GM20431 (cell line): ENCODE measurements at regions not wholly inside any gene's neighbourhood (a gene's known extent, or its start where the extent isn't known, plus 50 kb on each side); places are given as distances from the start of the nearest gene placed in this dataset.
"Not testable (repeated sequence)": the region's sequence is repeated elsewhere in the genome, so short reads cannot be mapped to it uniquely, and the experiment has no call there.

Experiments used
- in situ Hi-C: fragments of 300-500 bp; cut with MseI, MboI; formaldehyde crosslinking; loops from one replicate; pipeline ENCODE4 v1.15.0; 2020; ENCODE audit warnings: low sequenced_read_pairs; ENCODE audit not compliant: unreplicated experiment

DNA sequence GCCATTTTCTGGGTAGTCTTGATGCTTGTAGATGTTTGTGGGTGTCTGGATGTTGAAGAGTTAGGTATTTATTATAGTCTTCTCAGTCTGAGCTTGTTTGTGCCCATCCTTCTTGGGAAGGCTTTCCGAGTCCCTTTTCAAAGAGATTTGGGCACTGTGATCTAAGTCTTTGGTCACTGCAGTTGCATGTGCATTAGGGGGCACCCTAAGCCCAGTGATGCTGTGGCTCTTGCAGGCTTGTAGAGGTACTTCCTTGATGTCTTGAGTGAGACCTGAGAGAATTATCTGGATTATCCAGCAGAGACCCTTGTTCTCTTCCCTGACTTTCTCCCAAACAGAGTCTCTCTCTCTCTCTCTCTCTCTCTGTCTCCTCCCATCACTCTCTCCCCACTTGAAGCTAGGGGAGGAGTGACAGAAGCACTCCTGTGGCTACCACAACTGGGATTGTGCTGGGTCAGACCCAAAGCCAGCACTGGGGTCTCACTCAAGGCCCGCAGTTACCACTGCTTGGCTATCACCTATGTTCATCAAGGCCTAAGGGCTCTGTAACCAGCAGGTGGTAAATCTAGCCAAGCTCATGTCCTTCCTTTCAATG is 68.5 kb downstream of the TMCO5A start:
- in situ Hi-C loops: loop anchor here (10.0 kb wide), 1 partner anchor 352 kb away; no protein-coding TSS in a partner anchor

DNA sequence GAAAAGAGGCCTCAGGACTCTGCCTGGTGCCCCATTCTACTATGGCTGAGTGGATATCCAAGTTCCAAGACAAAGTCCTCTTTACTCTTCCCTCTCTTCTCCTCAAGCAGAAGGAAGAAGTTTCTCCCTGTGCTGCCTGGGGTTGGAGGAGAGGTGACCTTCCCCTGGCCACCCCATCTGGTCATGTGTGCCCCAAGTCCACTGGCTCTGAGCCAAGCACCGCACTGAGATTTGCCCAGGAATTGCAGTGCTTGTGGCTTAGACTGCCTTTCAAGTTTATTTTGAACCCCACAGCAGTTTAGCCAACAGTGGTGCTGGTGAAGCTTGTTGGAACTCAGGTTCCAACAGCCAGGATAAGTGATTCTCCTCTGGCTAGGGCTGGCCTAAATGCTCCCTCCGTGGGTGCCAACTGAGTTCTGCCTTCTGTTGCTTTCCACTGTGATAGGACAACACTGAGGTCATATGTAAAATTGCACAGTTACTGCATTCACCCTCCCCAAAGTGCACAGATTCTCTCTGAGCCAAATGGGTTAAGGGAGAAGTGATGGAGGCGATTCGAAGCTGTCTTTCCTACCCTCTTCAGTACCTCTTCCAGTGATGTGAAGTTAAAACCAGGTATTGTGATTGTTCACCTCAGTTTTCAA is 69.9 kb downstream of the TMCO5A start:
- in situ Hi-C loops: loop anchor here (10.0 kb wide), 1 partner anchor 350 kb away; no protein-coding TSS in a partner anchor

DNA sequence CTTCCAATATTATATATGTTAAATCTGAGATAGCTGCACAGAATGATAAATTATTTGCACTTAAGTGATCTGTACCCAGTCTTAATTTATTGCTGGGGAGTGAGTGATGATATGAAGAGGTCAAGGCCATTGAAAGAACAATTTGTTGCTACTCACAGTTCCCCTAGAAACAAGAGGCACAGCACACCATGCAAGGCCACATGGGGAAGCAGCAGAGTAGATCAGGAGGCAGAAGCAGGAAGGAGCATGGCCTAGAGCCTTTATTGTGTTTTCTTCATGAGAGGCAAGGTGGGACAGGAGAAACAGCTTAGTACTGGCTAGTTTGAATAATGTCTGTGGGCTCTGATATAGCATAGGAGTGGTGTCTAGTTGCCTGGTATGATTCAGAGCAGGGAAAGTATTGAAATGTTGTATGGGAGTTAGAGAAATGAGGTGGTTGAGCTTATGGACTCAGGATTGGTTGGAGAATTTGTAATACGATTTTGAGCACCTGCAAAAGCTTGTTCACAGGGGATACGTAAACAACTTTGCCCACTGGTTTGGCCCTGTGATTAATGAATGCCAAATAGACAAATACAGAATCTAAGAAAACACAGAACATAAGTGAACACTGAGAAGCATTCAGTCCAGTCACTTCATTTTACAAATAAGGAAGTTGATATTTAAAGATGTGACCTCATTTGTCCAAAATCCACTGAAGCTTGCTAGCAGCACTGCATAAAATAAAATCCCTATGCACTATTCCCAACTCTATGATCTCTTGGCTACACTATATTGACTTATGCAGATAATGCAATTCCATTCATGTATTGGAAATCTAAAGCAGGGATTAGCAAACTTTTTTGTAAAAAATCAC is 71.7 kb downstream of the TMCO5A start:
- in situ Hi-C loops: loop anchor here (10.0 kb wide), 1 partner anchor 349 kb away; no protein-coding TSS in a partner anchor

DNA sequence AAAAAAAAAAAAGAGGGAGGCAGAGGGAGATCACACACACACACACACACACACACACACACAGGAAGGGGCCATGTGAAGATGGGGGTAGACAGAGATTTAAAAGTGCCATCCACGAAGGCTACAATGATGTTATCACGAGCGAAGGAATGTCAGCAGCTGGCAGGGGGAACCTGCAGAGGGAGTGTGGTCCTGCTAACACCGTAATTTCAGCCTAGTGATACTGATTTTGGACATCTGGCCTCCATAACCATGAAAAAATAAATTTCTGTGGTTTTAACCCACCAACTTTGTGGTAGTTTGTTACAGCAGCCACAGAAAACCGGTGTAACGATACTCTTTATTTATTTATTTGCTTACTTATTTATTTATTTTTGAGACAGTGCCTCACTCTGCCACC is 76.0 kb downstream of the TMCO5A start:
- in situ Hi-C loops: no loop called here

DNA sequence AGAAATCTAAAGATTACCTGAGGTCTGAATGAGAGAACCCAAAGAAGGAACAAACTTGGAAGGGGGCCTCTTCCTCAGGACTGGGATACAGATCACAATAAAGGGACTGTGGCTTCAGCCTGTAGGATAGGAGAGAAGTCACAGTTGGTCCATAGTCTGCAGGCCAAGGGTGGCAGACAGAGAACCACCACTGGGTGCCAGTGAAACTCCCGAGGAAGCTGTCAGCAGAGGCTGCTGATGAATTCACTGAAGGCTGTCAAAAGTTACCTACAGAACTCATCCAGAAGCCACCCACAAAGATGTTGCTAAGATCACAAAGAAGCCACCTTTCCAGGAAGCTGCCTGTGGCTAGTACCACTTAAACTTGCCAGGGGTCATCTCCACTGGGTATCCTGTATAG is 78.5 kb downstream of the TMCO5A start:
- in situ Hi-C loops: no loop called here

DNA sequence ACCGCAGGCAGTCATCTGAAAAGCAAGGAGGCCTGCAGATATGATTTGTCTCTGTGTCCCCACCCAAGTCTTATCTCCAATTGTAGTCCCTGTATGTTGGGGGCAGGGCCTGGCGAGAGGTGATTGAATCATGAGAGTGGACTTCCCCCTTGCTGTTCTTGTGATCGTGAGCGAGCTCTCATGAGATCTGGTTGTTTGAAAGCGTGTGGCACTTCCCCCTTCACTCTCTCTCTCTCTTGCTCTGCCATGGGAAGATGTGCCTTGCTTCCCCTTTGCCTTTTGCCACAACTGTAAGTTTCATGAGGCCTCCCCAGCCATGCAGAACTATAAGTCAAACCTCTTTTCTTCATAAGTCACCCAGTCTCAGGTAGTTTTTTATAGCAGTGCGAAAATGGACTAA is 83.3 kb downstream of the TMCO5A start:
- in situ Hi-C loops: no loop called here

DNA sequence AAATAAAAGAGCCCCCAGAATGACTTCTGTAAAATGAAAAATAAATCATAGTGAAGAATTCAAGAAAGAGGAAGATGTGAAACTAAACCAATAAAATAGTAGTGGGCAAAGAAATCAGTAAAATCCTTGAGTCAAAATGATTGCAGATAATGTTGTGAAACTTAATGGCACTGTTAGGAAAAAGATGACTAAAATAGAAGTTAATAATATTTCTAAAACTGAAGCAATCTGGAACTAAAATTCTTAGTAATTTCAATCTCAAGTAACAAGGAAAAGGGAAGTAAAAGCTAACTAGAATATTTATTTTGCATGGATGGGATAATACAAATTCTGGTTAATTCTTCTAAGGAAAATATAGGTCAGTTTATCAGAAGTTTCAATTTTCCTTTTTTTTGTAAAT is 84.6 kb downstream of the TMCO5A start:
- in situ Hi-C loops: no loop called here

DNA sequence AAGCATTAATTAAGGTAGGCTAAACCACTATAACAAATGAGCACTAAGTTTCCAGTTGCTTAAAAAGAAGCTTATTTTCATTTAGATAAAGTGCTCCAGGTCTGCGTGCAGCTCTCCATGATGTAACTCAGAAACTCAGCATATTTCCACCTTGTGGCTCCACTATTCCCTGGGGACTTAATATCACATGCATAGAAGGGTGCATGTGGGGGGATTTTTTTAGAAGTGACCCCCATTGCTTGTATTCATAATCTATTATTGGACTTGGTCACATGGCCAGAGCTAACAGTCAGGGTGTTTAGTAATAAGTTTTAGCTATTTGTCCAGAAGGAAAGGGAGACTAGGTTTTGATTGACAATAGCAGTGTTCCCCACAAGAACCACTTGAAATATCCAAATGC is 86.8 kb downstream of the TMCO5A start:
- in situ Hi-C loops: no loop called here

DNA sequence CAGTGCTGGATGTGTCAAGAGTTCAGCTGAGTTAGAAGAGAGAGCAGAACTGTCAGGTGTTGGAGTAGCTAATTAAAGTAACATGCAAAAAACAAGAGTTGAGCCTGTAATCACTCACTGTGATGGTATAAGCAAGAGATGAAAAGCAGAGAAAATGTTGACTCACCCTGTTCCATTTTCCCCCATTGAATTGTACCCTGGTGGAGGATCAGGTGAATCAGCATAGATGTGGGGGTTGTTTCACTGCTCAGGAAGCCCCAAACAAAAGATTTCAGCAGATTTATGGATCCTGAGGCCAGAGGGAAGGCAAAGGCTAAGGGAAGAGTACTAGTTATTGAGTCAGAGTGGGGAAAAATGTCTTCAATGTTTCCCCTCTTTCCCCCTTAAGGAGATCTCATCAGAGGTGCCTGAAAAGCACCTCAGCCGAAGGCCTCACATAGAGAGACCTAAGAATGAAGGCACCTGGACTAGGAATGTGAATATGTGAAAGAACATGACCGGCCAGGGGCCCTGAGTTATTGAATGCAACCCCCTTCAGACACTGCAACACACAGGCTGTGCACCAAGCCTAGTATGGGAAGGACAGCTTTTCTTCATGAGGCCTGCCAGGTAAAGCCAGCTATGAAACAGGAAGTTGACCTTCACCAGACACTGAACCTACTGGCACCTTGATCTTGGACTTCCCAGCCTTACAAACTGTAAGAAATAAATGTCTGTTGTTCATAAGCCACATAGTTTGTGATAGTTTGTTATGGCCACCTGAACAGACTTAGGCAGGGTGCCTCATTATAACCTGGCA is 90.1 kb downstream of the TMCO5A start:
- in situ Hi-C loops: no loop called here

DNA sequence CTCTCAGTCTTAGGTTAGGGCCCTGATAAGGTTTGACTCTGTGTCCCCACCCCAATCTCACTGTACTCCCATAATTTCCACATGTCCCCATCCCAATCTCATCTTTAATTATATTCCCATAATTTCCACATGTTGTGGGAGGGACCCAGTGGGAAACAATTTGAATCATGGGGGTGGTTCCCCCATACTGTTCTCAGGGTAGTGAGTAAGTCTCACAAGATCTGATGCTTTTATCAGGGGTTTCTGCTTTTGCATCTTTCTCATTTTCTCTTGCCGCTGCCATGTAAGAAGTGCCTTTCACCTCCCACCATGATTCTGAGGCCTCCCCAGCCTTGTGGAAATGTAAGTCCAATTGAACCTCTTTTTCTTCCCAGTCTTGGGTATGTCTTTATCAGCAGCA is 91.2 kb downstream of the TMCO5A start:
- in situ Hi-C loops: not testable (repeated sequence)

DNA sequence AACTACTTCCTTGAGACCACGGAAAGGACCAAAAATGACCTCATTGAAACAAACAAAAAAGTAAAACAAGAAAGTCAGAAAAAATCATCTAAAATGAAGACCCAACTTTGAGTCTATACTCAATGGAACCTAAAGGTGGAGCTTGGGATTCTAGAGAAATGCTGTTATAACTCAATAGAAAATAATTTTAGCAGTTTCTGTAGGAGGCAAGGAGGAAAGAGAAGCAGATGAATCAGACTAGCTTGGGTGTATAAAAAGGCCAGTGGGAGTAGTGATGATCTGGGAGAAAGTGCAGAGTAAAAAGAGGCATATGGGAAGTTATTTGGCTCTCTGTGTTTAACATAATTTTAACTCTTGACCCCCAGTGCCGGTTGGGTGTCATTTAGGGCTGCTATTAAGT is 94.4 kb downstream of the TMCO5A start:
- in situ Hi-C loops: no loop called here

DNA sequence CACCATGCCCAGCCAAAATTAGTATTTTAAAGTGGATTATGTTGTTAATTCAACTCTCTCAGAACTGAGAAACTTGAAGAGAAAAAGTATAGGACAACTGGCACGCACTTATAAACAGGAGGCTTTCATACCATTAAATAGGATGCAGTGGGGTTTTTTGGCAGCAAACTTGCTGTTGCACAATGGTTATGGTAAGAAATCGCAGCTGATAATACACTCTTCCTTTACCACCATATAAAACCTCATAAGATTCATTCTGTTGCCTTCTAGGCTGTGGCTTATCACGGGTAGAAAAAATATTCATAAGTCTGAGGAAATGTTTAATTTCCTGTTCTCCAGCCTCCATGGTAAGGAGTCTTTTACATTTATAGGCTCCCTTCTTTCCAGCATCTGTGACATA is 95.3 kb downstream of the TMCO5A start:
- in situ Hi-C loops: no loop called here

DNA sequence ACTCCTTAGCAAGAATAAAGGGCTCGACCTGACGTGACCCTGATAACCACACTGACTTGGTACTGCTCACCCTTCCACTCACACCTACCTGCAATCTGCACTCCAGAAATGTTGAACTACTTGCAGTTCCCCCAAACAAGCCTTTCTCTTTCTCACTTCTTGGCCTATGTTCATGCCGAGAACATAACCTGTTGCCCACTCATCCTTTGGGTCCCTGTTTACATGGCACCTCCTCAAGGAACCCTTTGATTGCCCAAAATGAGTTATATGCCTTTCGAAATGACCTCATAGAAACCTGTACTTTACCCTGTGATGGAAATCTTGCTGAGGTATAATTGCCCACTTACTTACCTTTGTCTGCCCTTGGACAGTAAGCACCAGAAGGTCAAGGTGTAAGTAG is 96.2 kb downstream of the TMCO5A start:
- in situ Hi-C loops: no loop called here

DNA sequence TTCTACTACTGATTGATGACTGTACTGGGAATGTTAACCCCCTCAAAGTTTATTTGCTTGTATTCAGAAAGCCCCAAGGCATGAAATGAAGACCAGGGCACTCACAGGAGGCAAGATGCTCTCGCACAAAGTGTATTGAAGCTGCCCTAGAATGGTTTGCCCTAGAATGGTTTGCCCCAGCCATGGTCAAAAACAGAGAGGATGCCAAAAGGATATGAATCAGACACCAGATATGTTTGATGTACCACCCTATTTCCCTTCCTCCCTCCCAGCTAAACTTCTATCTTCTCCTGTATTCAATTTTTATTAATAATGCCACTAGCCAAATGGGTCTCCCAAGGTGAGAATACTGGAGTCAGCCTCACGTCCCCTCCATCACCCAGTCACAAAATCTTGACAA is 101.3 kb downstream of the TMCO5A start:
- in situ Hi-C loops: no loop called here

DNA sequence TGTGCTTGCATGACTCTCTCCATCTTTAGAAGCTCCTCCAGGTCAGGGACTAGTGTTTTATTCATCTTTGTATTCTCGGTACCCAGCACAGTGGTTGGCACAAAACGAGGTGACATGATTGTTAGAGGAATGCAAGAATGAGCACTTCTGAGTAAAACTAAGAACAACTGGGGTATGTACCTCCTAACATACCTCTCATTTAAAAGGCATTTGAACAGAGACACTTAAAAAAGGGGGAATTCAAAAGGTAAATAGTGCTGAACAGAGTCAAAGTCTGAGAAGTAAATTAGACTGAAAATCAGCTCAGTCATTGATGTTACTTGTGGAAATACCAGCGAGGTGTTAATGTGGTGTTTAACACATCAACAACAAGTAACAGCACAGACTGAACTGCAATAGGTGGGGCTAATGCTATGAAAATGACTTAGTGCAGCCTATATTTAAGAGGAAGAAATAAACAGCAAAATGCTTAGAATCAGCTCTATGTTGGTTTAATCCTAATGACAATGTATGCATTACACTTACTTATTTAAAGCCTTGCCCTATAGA is 102.4 kb downstream of the TMCO5A start:
- in situ Hi-C loops: no loop called here

DNA sequence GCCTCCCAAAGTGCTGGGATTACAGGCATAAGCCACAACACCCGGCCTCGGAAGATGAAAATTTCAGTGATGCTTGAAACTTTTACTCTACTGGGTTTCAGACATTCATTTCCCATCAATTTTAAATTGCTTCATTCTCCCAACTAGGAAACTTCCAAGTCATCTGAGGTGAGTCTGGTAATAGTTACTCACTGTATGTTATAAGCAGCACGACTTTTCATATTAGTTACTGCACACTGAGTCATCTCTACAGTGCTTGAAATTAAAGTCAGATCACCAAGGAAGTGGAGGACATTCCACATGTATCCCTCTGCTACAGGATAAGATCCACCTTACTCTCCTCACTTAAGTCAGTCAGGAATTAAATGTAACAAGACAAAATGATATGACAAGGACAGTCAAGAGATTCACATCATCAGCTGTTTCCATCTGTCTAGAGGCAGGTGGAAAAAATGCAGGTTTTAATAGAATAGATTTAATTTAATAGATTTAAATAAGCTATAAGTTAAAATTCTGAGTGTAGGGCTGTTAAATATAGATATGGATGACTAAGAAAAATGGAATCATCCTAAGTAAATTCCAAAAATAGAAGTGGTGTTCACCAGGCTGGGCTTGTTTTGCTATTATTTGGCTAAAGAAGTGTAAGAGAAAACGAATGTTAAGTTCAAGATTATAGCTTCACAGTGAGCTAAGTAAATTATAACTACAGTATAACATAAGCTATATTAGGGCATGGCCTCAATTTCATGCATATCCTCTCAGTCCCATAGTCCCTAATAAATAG is 104.4 kb downstream of the TMCO5A start:
- in situ Hi-C loops: no loop called here

DNA sequence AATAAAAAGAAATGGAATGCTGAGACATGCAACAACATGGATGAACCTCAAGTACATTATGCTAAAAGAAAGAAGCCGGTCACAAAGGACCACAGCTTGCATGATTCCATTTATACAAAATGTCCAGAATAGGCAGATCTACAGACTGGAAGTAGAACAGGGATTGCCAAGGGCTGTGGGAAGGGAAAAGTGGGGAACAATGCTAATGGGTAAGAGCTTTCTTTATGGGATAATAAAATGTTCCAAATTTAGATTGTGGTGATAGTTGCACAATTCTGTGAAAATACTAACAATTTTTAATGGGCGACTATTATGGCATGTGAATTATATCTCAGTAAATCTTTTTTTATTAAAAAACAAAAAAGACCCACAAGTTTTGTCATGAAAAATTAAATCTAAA is 106.2 kb downstream of the TMCO5A start:
- in situ Hi-C loops: no loop called here

DNA sequence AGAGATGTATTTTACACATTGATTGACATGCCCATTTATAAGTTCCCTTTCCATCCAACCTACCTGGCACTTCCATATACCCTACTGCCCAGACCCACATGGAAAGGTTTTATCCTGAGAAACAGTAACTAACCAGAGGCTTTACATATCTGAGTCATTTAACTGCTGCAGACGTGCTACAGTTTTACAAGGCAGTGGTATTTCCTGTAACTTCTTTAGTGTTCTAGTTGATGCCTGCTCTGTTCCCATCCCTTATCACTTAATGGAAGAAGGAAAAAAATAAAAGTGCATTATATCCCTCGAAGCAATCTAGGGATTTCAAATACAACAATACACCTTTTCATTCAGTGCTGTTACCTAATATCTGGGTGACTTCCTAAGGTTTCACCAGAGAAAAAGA is 107.1 kb downstream of the TMCO5A start:
- in situ Hi-C loops: no loop called here

DNA sequence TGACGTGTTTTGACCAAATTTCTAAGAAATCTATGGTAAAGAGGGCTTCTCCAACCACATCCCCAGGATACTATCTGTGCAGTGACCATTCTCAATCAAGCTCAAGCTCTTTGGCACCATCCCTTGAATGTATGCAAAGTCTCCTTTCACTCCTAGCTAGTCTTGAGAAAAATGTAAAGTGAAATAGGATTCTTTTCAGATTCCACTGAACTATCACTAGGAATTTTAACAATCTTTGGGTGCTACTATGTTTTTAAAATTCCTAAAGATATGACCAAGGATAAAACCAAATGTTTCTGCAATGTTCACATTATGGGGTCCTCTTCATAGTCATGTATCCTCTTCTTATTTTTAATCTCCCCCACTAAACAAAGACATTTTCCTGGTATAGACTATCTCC is 107.8 kb downstream of the TMCO5A start:
- in situ Hi-C loops: no loop called here
